ENCODE measurements at regions not wholly inside any gene's neighbourhood (a gene's known extent, or its start where the extent isn't known, plus 50 kb on each side); places are given as distances from the start of the nearest gene placed in this dataset.

DNA sequence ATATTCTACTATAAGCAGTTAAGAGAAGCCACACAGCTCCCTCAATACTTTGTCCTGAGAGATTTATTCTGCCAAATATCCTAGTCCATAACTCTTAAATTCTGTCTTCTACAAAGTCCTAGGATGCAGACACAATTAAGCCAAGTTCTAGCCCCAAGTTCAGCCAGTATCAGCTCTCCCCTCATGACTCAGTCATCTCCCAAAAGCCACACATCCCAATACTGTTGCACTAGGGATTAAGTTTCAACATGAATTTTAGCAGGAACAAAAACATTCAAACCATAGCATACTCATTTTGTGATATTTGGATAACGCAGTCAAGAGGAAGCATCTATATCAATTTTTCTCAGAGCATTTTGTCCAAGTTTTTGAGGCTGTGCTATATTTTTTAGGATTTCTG, 277.4 kb downstream of the FZD1 start:
- no peak for TF ChIP-seq POLR2A (IDR thresholded peaks at IDR 0.05)
- TF ChIP-seq, protein P1, sequence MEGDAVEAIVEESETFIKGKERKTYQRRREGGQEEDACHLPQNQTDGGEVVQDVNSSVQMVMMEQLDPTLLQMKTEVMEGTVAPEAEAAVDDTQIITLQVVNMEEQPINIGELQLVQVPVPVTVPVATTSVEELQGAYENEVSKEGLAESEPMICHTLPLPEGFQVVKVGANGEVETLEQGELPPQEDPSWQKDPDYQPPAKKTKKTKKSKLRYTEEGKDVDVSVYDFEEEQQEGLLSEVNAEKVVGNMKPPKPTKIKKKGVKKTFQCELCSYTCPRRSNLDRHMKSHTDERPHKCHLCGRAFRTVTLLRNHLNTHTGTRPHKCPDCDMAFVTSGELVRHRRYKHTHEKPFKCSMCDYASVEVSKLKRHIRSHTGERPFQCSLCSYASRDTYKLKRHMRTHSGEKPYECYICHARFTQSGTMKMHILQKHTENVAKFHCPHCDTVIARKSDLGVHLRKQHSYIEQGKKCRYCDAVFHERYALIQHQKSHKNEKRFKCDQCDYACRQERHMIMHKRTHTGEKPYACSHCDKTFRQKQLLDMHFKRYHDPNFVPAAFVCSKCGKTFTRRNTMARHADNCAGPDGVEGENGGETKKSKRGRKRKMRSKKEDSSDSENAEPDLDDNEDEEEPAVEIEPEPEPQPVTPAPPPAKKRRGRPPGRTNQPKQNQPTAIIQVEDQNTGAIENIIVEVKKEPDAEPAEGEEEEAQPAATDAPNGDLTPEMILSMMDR (IDR thresholded peaks at IDR 0.05) = no peak
